ENCODE measurements at regions not wholly inside any gene's neighbourhood (a gene's known extent, or its start where the extent isn't known, plus 50 kb on each side); places are given as distances from the start of the nearest gene placed in this dataset.
A peak's percentile ranks its signal among the peaks of the same experiment; 100 is the strongest.

- no peak for DNase-seq (ENCODE audit: low read depth)
Measured at GRCh38 chr20:56174416-56174815, 74.1 kb upstream of the MC3R start.

DNA sequence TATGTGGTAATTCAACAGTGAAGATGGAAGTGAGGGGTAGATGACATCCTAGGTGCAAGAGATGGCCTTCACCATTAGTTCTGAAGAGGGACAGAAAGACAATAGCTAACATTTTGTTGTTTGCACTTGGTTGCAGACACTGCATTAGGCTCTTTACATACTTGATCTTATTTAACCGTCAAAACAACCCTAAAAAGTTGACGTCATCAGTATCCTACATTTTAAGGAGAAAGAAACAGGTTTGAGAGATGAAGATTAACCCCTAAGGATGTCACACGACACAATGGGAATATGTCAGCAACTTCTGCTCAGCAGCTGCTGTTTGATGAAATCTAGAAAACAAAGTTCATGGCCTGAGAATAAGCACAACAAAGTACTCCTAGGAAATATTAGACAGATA is 72.6 kb upstream of the MC3R start:
- DNase-seq (ENCODE audit: low read depth) = no peak

DNA sequence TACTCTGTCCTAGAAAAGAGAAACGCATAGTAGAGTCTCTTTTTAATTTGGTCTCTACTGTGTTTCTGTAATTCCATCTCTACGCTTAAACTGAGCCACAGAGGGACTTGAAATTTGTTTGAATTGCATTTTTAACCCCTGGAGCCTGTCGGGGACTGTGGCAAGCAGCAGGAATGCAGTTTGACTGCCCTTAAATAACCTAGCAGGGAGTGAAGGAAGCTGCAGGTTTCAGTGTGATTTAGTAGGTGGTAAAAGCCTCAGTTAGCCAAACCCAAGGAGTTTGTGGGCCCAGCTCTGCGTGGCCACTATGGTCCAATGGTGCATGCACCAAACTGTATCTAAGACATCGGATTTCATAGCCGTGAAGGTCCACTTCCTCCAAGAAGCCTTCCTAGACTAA is 70.3 kb upstream of the MC3R start:
- no peak for DNase-seq (ENCODE audit: low read depth)

- DNase-seq (ENCODE audit: low read depth) = no peak
Measured at GRCh38 chr20:56179051-56179450, 69.5 kb upstream of the MC3R start.

GRCh38 chr20:56181583-56181982 is 66.9 kb upstream of the MC3R start:
- DNase-seq (ENCODE audit: low read depth) = no peak

DNA sequence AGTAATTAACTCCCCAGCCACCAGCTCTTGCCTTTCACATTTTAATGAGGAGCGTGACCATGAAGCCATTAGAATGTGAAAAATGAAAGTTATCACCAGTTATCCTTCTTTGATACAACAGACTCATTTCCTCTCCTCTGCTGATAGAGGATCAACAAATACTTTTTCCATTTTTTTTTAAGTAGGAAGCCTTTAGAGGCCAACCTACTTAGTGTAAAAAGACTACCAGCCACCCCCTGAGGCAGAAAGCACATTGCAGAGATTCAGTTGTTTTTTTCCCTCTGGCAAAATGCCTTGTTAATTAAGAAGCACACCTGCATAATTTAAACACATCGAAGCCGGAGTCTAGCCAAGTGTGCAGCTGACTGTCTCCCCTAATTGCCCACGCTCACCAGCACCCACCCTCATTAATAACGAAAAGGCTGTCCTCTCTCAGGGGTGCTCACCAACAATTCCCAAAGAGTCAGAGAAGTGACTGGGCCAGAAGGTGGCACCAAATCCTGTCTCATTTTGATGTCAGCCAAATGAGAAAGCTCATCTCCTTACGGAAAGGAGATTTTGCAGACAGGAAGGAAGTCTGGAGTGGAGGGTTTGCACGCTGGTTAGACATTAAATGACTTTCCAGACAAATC is 60.9 kb upstream of the MC3R start:
- DNase-seq (ENCODE audit: low read depth) = peak; percentile 17

- DNase-seq (ENCODE audit: low read depth) = no peak
Measured at GRCh38 chr20:56194042-56194441, 54.5 kb upstream of the MC3R start.

DNA sequence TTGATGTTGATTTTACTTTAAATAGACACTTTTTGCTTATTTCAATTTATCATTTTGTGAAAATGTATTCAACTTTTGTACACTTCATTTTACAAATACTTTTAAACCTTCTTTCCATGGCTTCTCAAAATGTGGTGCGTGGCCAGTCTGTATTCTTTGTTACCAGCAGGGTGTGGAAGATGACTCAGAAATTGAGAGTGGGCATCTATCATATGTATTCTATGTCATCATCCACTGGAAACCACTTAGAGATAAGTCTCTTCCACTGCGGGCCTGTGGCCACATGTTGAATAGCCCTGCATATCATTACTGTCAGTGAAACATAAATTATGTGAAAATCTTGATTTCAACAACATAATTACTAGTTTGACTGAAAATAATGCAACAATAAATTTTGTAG is 52.6 kb upstream of the MC3R start:
- no peak for DNase-seq (ENCODE audit: low read depth)

Measured in myocyte (in vitro differentiated cells).